ENCODE measurements at regions not wholly inside any gene's neighbourhood (a gene's known extent, or its start where the extent isn't known, plus 50 kb on each side); places are given as distances from the start of the nearest gene placed in this dataset.

DNA sequence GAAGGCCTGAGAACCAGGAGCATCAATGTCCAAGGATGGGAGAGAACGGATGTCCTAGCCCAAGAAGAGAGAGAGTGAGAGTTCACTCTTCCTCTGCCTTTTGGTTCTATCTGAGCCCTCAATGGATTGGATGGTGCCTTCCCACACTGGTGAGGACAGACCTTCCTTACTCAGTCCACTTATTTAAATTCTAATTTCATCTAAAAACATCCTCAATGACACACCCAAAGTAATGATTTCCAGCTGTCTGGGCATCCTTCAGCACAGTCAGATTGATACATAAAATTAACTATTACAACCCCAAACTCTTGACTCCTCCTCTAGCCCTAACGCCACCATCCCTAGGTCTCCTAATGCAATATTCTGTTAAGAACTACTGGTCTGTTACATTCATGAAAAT lies 122.0 kb downstream of the GAS1 start (continued):
- TF ChIP-seq, protein P1, sequence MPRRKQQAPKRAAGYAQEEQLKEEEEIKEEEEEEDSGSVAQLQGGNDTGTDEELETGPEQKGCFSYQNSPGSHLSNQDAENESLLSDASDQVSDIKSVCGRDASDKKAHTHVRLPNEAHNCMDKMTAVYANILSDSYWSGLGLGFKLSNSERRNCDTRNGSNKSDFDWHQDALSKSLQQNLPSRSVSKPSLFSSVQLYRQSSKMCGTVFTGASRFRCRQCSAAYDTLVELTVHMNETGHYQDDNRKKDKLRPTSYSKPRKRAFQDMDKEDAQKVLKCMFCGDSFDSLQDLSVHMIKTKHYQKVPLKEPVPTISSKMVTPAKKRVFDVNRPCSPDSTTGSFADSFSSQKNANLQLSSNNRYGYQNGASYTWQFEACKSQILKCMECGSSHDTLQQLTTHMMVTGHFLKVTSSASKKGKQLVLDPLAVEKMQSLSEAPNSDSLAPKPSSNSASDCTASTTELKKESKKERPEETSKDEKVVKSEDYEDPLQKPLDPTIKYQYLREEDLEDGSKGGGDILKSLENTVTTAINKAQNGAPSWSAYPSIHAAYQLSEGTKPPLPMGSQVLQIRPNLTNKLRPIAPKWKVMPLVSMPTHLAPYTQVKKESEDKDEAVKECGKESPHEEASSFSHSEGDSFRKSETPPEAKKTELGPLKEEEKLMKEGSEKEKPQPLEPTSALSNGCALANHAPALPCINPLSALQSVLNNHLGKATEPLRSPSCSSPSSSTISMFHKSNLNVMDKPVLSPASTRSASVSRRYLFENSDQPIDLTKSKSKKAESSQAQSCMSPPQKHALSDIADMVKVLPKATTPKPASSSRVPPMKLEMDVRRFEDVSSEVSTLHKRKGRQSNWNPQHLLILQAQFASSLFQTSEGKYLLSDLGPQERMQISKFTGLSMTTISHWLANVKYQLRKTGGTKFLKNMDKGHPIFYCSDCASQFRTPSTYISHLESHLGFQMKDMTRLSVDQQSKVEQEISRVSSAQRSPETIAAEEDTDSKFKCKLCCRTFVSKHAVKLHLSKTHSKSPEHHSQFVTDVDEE (CRISPR knock-in tag; IDR thresholded peaks at IDR 0.05) = no peak
- no peak for TF ChIP-seq BACH2 (CRISPR knock-in tag; IDR thresholded peaks at IDR 0.05; ENCODE audit: borderline replicate concordance)
- TF ChIP-seq PPARA (CRISPR knock-in tag; IDR thresholded peaks at IDR 0.05; ENCODE audit: borderline replicate concordance) = no peak
- TF ChIP-seq GLIS3 (CRISPR knock-in tag; IDR thresholded peaks at IDR 0.05) = no peak
- TF ChIP-seq TOX (CRISPR knock-in tag; IDR thresholded peaks at IDR 0.05; ENCODE audit: borderline replicate concordance) = no peak
- TF ChIP-seq ZFP3 (CRISPR knock-in tag; IDR thresholded peaks at IDR 0.05) = no peak

DNA sequence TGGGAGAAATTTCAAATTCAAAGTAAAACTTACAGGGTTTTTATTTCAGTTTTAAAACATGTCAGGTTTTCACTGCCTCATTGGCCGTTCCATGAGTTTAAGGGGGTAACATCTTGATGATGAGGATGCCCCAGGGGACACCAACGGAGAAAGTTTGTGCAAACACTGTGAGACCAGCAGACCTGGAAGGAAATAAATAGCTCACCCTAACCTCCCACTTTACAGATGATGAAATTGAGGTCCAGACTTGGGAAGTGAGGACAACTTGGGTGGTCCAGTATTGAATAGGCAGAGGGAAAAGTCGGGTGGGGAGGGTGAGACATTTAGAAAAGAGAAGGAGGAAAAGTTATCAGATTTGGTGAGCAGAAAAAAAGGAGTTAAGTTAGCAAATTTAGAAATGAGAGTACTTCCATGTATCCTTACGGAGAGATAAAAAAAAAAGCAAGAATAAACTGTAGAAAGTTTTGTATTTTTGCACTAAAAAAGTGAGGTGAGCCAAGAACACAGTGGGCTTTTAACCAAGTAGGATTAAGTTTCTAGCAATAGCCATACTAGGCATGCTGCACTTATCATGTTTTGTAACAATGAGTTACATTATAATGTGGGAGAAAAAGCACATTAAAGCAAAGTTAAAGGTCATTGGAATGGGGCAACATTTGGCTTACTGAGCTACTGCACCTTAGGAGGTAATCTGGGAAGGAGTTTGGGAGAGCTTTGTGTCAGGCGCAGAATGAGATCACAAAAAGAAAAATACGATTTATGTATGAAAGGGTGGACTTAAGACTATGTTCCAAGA lies 125.1 kb downstream of the GAS1 start:
- ATAC-seq = no peak
- no peak for TF ChIP-seq ZFP3 (CRISPR knock-in tag; IDR thresholded peaks at IDR 0.05)
- TF ChIP-seq, protein P2, sequence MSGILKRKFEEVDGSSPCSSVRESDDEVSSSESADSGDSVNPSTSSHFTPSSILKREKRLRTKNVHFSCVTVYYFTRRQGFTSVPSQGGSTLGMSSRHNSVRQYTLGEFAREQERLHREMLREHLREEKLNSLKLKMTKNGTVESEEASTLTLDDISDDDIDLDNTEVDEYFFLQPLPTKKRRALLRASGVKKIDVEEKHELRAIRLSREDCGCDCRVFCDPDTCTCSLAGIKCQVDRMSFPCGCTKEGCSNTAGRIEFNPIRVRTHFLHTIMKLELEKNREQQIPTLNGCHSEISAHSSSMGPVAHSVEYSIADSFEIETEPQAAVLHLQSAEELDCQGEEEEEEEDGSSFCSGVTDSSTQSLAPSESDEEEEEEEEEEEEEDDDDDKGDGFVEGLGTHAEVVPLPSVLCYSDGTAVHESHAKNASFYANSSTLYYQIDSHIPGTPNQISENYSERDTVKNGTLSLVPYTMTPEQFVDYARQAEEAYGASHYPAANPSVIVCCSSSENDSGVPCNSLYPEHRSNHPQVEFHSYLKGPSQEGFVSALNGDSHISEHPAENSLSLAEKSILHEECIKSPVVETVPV (CRISPR knock-in tag; IDR thresholded peaks at IDR 0.05) = no peak
- no peak for TF ChIP-seq ZFP30 (CRISPR knock-in tag; IDR thresholded peaks at IDR 0.05)
- no peak for TF ChIP-seq GLIS3 (CRISPR knock-in tag; IDR thresholded peaks at IDR 0.05)
- TF ChIP-seq ZNF8 (CRISPR knock-in tag; IDR thresholded peaks at IDR 0.05) = no peak
- no peak for TF ChIP-seq ZC3H10 (CRISPR knock-in tag; IDR thresholded peaks at IDR 0.05)
- no peak for TF ChIP-seq RARB (CRISPR knock-in tag; IDR thresholded peaks at IDR 0.05)
- TF ChIP-seq ZNF565 (CRISPR knock-in tag; conservative IDR thresholded peaks at IDR 0.05; ENCODE audit: low read depth) = no peak
- no peak for TF ChIP-seq TCF4 (CRISPR knock-in tag; IDR thresholded peaks at IDR 0.05; ENCODE audit: borderline replicate concordance)
- TF ChIP-seq ISL1 (CRISPR knock-in tag; IDR thresholded peaks at IDR 0.05) = no peak

DNA sequence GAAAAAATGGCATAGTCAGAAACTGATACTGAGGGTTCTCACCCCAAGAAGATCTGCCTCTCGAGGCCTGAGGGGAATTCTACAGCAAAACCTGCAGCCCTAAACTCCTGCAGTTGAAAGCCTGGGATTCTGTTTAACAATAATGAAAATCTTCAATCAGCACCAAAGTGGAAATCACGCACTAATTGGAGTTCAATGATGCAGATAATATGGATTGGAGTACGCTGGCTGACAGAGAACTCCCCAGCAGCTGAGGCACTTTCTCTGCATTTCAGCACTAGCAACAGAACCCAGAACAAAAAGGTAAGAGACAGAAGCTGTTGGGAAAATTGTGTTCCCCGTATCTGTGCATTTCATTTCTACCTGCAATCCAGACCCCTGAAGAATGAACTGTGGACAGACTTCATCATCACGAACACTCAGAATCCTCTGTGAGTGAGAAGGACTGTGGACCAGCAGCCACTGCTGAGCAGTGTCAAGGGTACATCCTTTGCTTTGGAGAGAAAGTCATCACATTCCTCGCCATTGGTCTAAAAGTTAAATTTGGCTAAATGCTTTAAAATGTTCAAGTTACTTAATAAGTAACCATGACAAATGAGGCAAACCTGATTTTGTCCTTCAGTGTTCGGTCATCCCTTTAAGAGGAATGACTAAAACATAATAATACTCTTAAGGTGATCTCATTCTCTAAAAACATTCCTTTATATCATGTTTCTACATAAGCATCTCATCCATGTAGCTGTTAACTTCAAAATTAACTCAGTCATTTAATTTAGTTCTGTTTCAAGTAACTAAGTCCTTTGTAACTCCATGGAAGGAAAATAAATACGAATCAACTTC lies 126.1 kb downstream of the GAS1 start:
- TF ChIP-seq, protein P3, sequence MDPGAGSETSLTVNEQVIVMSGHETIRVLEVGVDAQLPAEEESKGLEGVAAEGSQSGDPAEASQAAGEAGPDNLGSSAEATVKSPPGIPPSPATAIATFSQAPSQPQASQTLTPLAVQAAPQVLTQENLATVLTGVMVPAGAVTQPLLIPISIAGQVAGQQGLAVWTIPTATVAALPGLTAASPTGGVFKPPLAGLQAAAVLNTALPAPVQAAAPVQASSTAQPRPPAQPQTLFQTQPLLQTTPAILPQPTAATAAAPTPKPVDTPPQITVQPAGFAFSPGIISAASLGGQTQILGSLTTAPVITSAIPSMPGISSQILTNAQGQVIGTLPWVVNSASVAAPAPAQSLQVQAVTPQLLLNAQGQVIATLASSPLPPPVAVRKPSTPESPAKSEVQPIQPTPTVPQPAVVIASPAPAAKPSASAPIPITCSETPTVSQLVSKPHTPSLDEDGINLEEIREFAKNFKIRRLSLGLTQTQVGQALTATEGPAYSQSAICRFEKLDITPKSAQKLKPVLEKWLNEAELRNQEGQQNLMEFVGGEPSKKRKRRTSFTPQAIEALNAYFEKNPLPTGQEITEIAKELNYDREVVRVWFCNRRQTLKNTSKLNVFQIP (CRISPR knock-in tag; IDR thresholded peaks at IDR 0.05; ENCODE audit: borderline replicate concordance, low read depth) = no peak
- TF ChIP-seq RARB (CRISPR knock-in tag; IDR thresholded peaks at IDR 0.05) (no peak), ARNTL (CRISPR knock-in tag; IDR thresholded peaks at IDR 0.05; ENCODE audit: borderline replicate concordance, low read depth) (no peak), GLIS3 (CRISPR knock-in tag; IDR thresholded peaks at IDR 0.05) (no peak), BACH2 (CRISPR knock-in tag; IDR thresholded peaks at IDR 0.05; ENCODE audit: borderline replicate concordance) (no peak), TCF4 (CRISPR knock-in tag; IDR thresholded peaks at IDR 0.05; ENCODE audit: borderline replicate concordance) (no peak), CSDC2 (CRISPR knock-in tag; IDR thresholded peaks at IDR 0.05) (no peak), TOX (CRISPR knock-in tag; IDR thresholded peaks at IDR 0.05; ENCODE audit: borderline replicate concordance) (no peak), ZNF565 (CRISPR knock-in tag; conservative IDR thresholded peaks at IDR 0.05; ENCODE audit: low read depth) (no peak), ZNF70 (CRISPR knock-in tag; IDR thresholded peaks at IDR 0.05) (no peak), ZNF8 (CRISPR knock-in tag; IDR thresholded peaks at IDR 0.05) (no peak), ISL1 (CRISPR knock-in tag; IDR thresholded peaks at IDR 0.05) (no peak), ZFP3 (CRISPR knock-in tag; IDR thresholded peaks at IDR 0.05) (no peak)
- TF ChIP-seq, protein P4, sequence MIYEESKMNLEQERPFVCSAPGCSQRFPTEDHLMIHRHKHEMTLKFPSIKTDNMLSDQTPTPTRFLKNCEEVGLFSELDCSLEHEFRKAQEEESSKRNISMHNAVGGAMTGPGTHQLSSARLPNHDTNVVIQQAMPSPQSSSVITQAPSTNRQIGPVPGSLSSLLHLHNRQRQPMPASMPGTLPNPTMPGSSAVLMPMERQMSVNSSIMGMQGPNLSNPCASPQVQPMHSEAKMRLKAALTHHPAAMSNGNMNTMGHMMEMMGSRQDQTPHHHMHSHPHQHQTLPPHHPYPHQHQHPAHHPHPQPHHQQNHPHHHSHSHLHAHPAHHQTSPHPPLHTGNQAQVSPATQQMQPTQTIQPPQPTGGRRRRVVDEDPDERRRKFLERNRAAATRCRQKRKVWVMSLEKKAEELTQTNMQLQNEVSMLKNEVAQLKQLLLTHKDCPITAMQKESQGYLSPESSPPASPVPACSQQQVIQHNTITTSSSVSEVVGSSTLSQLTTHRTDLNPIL (CRISPR knock-in tag; IDR thresholded peaks at IDR 0.05; ENCODE audit: low read depth) = no peak
- TF ChIP-seq, protein P5, sequence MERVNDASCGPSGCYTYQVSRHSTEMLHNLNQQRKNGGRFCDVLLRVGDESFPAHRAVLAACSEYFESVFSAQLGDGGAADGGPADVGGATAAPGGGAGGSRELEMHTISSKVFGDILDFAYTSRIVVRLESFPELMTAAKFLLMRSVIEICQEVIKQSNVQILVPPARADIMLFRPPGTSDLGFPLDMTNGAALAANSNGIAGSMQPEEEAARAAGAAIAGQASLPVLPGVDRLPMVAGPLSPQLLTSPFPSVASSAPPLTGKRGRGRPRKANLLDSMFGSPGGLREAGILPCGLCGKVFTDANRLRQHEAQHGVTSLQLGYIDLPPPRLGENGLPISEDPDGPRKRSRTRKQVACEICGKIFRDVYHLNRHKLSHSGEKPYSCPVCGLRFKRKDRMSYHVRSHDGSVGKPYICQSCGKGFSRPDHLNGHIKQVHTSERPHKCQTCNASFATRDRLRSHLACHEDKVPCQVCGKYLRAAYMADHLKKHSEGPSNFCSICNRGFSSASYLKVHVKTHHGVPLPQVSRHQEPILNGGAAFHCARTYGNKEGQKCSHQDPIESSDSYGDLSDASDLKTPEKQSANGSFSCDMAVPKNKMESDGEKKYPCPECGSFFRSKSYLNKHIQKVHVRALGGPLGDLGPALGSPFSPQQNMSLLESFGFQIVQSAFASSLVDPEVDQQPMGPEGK (CRISPR knock-in tag; IDR thresholded peaks at IDR 0.05; ENCODE audit: borderline replicate concordance) = no peak
- TF ChIP-seq, protein P1 (CRISPR knock-in tag; IDR thresholded peaks at IDR 0.05) = no peak
- TF ChIP-seq, protein P2 (CRISPR knock-in tag; IDR thresholded peaks at IDR 0.05) = no peak
- peak; percentile 43; the same call in 2 of the 3 replicates for ATAC-seq
